Liver (tissue), 3 donors: ENCODE measurements at regions not wholly inside any gene's neighbourhood (a gene's known extent, or its start where the extent isn't known, plus 50 kb on each side); places are given as distances from the start of the nearest gene placed in this dataset.

Experiments
- ATF3 ChIP-seq: IDR thresholded peaks from 2 replicates; pipeline ENCODE4 v1.6.1; 2016; ENCODE audit warnings: antibody characterized with exemption
- CTCF ChIP-seq: fragments of 150-350 bp; IDR thresholded peaks from 2 replicates; pipeline ENCODE4 v1.5.1; 2017; ENCODE audit warnings: improper control_type of control experiment, low read depth, low read length; ENCODE audit not compliant: missing input control
- JUND ChIP-seq, 2 donors: IDR thresholded peaks; 2 replicates each; pipeline ENCODE4 v1.6.1; 2016; ENCODE audit warnings: antibody characterized with exemption in 2 of 2
- MAX ChIP-seq: IDR thresholded peaks from 2 replicates; pipeline ENCODE4 v1.6.1; 2016; ENCODE audit warnings: antibody characterized with exemption
- TAF1 ChIP-seq: conservative IDR thresholded peaks from 2 replicates; pipeline ENCODE4 v1.6.1; 2016; ENCODE audit warnings: antibody characterized with exemption, mild to moderate bottlenecking
- YY1 ChIP-seq: IDR thresholded peaks from 2 replicates; pipeline ENCODE4 v1.6.1; 2016; ENCODE audit warnings: antibody characterized with exemption, mild to moderate bottlenecking
- donor health status: healthy.
- donor health status: healthy.

DNA sequence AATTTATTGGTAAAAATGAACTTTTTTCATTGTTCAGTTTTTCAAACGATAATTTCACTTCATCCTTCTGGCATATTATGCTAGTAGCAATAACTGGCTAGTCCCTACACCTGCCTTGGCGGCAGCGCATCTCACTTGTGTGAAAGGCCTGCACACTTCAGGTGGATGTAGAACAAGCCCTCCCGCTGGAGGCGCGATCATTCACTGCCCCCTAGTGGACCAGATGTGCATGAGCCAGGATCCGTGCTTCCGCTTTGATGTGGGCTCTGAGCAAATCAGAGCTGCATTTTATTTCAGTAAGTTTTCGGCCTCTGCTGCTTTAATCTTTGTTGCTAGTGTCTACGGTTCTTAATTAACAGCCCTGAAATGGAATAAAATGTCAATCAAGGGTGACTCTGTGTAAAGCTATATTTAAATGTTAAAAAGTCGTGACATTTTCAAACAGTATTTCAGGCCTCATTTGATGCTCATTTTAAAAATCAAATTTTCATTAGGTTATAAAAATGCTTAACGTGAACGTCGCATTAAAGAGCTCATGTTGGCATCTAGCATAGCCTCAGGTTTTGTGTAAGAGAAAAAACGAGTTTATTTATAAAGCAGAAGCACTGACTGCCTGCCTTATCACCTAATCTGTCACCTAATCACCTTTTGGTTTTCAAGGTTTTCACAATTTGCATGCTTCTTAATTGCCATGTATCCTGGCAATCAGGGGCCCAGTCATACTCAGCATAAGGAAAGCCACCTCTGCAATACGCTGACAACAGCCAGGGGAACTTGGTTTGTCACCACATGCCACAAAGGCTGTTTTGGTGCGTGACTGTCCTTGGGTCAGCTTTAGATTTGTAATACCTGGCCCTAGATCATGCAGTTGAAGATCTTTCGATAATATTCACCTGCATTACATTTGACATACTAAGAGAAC, 112.2 kb downstream of the TEX26 start:
- peak; percentile 88 for TF ChIP-seq CTCF
- no peak for TF ChIP-seq YY1
- no peak for TF ChIP-seq MAX
- TF ChIP-seq JUND (IDR thresholded peaks at IDR 0.05), result no peak
- no peak for TF ChIP-seq ATF3
- no peak for TF ChIP-seq TAF1
